GM10248 (cell line): ENCODE measurements at regions not wholly inside any gene's neighbourhood (a gene's known extent, or its start where the extent isn't known, plus 50 kb on each side); places are given as distances from the start of the nearest gene placed in this dataset.
"Not testable (repeated sequence)": the region's sequence is repeated elsewhere in the genome, so short reads cannot be mapped to it uniquely, and the experiment has no call there.

Experiments used
- CTCF ChIA-PET: fragments of 300-600 bp; sonication (Branson Sonifier 250); formaldehyde crosslinking; extraction: SDS; loops from one replicate; lab custom pipeline; 2021; ENCODE audit warnings: antibody characterized with exemption; lab: Yijun Ruan, JAX
- POLR2A ChIA-PET: fragments of 350-650 bp; sonication (Branson Sonifier 250); formaldehyde crosslinking; extraction: SDS; loops from one replicate; lab custom pipeline; 2020; ENCODE audit warnings: antibody characterized with exemption; lab: Yijun Ruan, JAX
- DNase-seq: peaks from one replicate; pipeline ENCODE4 v3.0.0; 2012; ENCODE audit errors: extremely low spot score
- TF ChIP-seq, protein P1 (sequence below): IDR thresholded peaks from 2 replicates; pipeline ENCODE4 v1.5.1; 2012; ENCODE audit warnings: mild to moderate bottlenecking, low read depth; ENCODE audit errors: extremely low read depth, missing control alignments, control extremely low read depth

DNA sequence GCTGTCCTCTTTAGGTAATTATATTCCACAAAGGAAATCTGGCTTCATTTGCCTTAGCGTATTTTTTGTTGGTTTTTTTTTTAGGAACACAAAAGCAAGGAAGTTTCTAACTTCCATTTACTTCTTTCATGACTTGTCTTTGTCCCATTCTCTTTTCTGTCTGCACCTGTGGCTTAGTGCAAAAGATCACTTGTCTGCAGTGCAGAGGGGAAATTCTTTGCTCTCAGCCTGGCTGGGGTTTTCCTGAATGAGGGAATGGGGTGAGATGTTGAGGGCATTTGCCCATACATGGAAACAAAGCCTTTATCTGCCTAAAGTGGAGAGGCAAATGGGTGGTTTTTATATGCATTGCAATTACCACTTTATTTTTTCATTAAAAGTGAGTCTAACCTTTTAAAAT, 361.1 kb upstream of the IGFBP3 start:
- ChIA-PET CTCF (no interaction called here), POLR2A (no interaction called here)
- DNase-seq = no peak
- TF ChIP-seq, protein P1, sequence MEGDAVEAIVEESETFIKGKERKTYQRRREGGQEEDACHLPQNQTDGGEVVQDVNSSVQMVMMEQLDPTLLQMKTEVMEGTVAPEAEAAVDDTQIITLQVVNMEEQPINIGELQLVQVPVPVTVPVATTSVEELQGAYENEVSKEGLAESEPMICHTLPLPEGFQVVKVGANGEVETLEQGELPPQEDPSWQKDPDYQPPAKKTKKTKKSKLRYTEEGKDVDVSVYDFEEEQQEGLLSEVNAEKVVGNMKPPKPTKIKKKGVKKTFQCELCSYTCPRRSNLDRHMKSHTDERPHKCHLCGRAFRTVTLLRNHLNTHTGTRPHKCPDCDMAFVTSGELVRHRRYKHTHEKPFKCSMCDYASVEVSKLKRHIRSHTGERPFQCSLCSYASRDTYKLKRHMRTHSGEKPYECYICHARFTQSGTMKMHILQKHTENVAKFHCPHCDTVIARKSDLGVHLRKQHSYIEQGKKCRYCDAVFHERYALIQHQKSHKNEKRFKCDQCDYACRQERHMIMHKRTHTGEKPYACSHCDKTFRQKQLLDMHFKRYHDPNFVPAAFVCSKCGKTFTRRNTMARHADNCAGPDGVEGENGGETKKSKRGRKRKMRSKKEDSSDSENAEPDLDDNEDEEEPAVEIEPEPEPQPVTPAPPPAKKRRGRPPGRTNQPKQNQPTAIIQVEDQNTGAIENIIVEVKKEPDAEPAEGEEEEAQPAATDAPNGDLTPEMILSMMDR = no peak

DNA sequence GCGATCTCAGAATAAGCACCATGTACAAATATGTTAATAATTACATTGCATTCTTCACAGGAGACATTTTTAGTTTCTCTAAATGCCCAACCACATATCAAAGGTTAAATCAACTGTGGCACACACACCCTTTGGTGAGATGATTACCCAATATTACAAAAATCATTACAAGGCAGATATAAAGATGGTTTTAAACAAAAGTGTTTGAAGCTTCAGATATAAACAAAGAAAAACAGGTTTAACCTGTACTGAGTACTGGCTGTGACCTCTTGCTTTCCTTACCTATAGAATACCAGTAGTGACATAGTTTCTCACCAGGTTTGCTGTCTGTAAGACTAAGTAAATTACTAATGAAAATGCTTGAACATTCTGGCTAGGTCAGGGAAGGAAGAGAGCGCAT, 360.0 kb upstream of the IGFBP3 start:
- TF ChIP-seq, protein P1 = no peak
- ChIA-PET CTCF (interaction anchor here (1.2 to 1.7 kb wide), 2 partner anchors 9 to 12 kb away, joined by 4 to 5 read pairs; no protein-coding TSS in a partner anchor), POLR2A (no interaction called here)
- DNase-seq = no peak

DNA sequence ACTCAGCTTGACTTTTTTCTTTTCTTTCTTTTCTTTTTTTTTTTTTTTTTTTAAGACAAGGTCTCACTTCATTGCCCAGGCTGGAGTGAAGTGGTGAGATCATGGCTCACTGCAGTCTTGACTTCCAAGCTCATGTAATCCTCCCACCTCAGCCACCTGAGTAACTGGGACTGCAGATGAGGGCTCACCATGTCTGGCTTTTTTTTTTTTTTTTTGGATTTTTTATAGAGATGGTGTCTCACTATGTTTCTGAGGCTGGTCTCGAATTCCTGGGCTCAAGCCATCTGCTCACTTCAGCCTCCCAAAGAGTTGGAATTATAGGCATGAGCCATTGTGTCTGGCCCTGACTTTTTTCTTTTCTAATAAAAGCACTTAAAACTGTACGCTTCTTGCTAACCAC, 358.2 kb upstream of the IGFBP3 start:
- no peak for DNase-seq
- TF ChIP-seq, protein P1 = no peak
- CTCF ChIA-PET = interaction anchor here (1.7 kb wide), 1 partner anchor 10 kb away, joined by 5 read pairs; no protein-coding TSS in a partner anchor
- POLR2A ChIA-PET = no interaction called here

DNA sequence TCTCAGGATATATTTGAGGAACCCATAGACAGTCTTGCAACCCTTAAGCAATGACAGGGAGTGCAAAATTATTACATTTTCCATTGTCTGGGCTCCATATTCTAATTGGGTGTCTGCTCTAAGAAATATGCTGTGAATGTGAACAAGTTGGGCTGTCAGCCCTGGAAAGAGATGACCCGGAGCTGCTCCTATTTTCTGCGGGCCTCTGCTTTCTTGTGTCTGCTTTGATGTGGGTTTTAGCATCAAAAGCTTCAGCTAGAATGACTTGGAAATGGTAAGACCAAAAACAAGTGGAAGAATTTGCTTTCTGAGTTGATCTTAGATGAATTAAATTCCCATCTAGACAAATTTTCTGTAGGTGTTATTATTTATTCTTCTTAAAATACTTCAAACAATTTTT, 343.6 kb upstream of the IGFBP3 start:
- TF ChIP-seq, protein P1 = no peak
- ChIA-PET POLR2A (no interaction called here), CTCF (no interaction called here)
- no peak for DNase-seq

DNA sequence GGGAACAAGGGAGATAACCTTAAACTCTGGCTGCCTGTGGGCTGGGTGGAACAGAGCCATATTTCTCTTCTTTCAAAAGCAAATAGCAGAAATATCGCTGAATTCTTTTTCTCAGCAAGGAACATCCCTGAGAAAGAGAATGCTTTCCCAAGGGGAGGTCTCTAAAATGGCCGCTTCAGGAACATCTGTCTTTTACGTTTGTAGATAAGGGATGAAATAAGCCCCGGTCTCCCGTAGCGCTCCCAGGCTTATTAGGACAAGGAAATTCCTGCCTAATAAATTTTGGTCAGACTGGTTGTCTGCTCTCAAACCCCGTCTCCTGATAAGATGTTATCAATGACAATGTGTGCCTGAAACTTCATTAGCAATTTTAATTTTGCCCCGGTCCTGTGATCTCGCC, 340.6 kb upstream of the IGFBP3 start:
- DNase-seq, POLR2A ChIA-PET: not testable (repeated sequence)
- CTCF ChIA-PET = interaction anchor here (2.1 kb wide), 1 partner anchor 8 kb away, joined by 5 read pairs; no protein-coding TSS in a partner anchor

DNA sequence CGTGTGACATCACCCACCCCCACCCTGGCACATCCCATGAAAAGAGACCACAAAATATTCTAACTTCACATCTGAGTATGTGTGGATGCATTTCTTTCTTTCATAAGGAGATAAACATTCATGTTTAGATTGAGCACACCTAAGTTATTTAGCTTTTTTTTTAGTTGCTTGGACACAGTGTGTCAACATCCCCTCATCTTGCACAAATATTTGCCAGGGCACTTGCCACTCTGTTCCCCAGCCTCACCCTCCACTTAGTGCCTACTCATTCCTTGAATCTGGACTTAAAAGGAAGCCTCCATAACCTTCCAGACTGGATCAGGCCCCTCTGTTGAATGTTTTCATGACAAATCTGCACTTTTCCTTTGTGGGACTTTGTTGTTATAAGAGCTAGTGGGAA, 338.9 kb upstream of the IGFBP3 start:
- DNase-seq = no peak
- ChIA-PET CTCF (interaction anchor here (2.0 to 2.1 kb wide), 2 partner anchors 10 to 29 kb away, joined by 5 to 6 read pairs; no protein-coding TSS in a partner anchor), POLR2A (no interaction called here)
- TF ChIP-seq, protein P1 = no peak

DNA sequence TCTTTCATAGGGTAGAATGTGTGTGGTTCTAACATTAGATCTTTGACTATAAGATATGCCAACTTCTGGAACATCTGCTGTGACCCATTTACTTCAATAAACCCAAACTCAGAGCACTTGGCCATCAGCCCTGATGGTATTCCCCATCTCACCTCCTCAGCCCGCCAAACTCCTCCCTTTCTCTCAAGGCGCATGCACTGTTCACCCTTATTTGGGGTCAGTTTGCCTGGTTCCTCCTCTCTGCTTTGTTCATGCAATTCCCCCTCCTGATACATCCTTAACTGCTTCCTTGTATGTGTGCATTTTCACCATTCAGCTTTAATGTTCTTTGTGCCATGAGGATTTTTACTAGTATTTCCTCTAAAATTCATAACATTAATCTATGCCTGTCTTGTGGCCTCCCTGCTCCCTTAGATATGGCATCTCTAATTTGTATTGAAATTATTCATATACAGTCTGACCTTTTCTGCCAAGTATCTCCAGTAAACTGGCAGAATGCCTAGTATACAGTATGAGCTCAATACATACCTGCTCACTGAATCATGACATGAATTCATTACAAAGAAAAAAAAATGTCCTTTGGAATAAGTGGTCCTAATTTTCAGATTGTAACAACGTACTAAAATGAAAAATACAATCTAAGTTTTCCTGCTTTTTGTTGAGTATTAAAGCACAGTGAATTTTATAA, 336.8 kb upstream of the IGFBP3 start:
- POLR2A ChIA-PET = no interaction called here
- CTCF ChIA-PET = no interaction called here
- DNase-seq = no peak
- TF ChIP-seq, protein P1 = no peak
